IPS-NIHi7 (cell line): ENCODE measurements at regions not wholly inside any gene's neighbourhood (a gene's known extent, or its start where the extent isn't known, plus 50 kb on each side); places are given as distances from the start of the nearest gene placed in this dataset.
A peak's percentile ranks its signal among the peaks of the same experiment; 100 is the strongest.
"Not testable (repeated sequence)": the region's sequence is repeated elsewhere in the genome, so short reads cannot be mapped to it uniquely, and the experiment has no call there.

Source experiments
- DNase-seq: peaks from one replicate; pipeline ENCODE4 v3.0.0; 2012; ENCODE audit warnings: mixed read lengths; ENCODE audit errors: extremely low spot score

DNA sequence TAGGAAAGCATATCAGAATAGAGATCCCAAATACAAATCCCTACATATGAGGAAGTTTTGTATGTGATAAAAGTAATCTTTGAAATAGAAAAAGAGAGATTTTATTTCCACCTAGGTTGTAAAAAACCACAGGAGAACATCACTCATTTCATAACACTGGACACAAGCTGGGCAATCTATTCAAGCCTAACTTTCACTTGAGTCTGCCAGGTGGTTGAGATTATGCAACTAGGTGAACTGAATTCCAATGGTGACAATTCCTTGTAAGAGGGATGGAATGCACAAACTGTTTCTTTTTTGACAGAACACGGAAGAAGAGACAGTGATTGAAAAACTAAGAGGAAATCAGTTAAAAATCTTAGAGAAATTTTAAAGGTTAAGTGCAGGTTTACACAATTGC is 619.6 kb upstream of the TMEFF2 start:
- no peak for DNase-seq

DNA sequence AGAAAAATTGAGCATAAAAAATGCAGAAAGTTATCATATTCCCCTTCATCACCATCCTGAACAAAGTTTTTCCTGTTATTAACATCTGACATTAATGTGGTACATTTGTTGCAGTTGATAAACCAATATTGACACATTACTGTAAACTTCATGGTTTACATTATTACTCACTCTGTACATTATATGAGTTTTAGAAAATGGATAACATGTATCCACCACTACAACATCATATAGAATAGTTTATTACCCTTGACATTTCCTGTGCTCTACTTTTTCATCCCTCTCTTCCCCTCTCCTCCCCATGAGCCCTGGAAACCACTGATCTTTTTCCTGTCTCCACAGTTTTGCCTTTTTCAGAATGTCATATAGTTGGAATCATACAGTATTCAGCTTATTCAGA is 618.6 kb upstream of the TMEFF2 start:
- DNase-seq = no peak

DNA sequence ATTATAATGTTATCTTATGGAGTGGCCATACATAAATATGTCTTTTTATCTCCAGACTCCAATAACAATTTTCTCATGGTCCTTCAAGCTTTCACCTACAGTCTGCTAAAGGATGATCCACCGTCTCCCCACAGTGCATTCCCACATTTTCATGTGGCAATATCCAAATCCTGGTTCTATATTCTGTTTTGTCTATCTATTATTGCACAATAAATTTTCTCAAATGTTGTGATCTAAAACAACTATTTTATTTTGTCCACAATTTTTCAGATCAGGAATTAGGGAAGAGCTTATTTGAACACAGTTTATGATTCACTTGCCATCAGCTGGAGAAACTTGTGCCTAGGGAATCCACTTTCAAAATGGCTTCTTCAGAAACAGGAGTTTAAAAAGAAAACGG is 614.4 kb upstream of the TMEFF2 start:
- DNase-seq = no peak

DNA sequence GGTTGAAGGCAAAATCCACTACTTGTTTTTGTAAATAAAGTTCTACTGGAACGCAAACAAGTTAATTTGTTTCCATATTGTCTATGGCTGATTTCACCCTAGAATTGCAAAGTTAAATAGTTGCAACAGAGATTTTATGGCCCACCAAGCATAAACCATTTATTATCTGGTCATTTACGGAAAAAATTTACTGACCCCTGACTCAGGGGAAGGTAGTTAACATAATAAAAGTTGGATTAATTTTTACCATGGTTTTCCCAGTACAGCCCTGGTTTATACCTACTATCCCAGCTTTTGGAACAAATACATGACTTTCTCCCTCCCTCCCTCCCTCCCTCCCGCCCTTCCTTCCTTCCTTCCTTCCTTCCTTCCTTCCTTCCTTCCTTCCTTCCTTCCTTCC is 588.9 kb upstream of the TMEFF2 start:
- DNase-seq = no peak

DNA sequence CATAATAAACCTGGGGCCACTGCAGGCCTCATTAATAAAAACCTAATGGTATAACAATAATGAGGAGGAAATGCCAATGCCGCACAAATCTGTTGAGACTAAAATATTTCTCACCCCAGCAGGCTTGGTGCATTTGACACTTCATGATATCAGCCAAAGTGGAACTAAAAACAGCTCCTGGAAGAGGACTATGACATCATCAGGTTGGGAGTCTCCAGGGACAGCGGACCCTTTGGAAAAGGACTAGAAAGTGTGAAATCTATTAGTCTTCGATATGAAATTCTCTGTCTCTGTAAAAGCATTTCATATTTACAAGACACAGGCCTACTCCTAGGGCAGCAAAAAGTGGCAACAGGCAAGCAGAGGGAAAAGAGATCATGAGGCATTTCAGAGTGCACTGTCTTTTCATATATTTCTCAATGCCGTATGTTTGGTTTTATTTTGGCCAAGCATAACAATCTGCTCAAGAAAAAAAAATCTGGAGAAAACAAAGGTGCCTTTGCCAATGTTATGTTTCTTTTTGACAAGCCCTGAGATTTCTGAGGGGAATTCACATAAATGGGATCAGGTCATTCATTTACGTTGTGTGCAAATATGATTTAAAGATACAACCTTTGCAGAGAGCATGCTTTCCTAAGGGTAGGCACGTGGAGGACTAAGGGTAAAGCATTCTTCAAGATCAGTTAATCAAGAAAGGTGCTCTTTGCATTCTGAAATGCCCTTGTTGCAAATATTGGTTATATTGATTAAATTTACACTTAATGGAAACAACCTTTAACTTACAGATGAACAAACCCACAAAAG is 580.9 kb upstream of the TMEFF2 start:
- no peak for DNase-seq

DNA sequence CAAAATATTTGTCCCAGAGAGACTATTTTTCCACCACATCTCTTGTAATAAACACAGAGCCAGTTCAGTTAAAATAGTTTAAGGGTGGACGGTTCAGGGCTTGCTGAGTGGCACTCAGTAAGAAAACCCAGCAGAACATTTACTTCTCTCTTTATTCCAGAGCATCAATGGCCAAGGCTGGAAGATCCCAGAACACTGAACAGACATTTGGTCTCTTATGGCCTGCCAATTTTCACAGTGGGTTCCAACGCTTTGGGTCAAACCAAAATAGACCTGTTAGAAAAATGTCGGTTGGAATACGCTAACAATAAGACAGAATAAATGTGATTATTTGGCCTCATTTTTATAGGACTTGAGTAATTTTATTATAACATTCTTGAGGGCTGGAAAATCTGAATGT is 580.3 kb upstream of the TMEFF2 start:
- no peak for DNase-seq

DNA sequence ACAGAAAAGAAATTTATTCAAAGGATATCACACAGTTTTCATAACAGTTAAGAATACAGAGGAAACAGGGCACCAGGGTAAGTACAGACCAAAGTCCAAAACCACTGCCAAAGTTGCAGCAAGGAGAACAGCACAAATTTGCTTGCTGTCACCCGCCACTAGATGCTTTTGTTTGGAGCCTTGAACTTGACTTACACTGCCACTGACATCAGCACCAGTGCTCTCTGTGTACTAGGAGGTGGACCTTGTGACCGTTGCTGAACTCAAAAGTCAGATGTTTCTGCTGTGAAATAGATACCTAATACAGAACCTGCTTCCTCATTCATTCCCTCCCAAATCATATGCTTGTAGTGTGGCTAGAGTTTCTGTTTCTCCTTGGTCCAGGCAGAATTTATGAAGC is 578.3 kb upstream of the TMEFF2 start:
- DNase-seq = no peak

DNA sequence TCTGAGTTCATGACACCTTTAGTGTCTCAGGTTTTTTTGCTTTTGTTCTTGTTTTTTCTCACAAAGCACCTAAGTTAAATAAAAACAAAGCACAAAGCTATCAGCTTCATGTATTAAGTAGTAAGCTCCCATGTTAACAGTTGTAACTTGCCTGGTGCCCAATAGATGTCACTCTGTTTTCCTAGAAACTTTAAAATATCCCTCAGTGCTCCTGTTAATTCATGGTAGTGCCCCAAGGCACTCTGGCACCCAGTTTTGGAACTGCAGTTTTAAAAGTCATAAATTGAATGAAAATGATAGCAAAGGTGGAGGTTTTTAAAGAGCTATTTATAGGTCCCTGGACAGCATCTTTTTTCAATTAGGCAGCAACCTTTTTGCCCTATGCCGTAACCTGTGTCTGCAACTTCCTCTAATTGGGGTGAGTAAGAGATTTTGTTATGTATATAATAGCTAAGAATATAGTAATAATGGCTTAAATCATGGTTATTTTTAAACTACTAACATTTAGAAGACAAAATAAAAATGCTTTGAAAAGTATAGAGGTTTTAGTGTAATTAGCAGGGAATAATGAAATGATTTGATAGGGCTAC is 555.0 kb upstream of the TMEFF2 start:
- peak; percentile 26 for DNase-seq

DNA sequence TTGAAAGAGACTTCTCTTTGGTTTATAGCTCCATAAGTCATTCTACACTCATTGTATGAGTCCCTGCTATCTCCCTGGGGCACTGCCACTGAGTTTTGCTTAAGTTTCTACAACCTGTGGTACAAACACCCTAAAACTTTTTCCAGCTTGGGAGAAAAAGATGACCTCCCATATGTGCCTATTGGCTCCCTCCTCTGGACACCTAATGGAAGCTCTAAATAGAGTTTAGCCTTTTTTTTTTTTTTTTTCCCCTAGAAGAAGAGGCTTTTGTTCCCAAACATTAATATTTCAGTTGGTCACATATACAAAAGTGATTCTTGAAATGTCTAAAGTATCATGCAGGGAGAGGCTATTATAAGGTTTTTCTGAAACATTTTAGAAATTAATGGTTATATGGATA is 547.2 kb upstream of the TMEFF2 start:
- peak; percentile 26 for DNase-seq

DNA sequence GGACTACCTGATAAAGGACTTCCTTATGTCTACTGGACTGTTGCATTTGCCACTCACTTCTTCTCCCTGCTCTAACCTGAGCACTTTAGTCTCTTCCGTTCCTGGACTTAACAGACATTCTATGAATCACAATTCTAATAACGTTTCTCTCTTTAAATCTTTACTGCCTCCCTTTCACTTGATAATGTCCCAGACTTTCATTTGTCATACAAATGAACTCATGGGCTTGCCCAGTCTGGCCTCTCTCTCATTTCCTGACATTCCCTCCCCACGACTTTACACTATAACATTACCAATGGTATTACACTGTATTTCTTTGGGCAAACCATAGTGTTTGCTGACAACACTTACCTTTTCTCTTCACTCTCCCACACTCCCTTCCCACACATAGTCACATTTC is 540.7 kb upstream of the TMEFF2 start:
- DNase-seq = no peak

DNA sequence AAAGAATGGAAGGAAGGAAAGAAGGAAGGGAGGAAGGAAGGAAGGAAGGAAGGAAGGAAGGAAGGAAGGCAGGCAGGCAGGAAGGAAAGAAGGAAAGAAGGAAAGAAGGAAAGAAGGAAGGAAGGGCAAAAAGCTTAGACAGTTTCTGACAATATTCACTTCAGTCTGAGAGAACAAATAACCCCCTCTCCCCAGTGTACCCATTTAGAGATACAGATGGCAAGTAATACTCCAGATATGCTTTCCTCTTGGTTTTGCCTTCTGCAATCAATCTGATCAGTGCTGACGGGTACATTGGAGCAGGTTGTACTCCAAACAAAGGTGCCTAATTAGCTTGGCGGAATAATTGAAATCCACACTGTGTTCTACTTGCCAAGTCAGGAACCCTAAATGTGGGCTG is 534.6 kb upstream of the TMEFF2 start:
- no peak for DNase-seq

DNA sequence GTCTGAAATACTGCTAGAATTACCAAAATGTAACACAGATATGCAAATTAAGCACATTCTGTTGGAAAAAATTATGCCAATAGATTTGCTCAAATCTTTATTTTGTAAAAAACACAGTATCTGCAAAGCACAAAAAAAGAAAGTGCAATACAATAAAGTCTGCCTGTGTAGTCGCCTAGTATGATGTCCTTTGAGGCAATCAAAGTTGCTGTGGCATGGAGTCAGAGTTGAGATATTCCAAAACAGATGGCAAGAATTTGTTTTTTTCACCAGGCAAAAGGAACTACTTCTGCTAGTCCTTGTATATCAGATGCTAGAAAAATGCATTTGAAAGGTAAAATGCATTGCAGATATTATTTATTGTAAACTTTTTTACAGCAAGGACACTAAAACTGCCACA is 531.3 kb upstream of the TMEFF2 start:
- no peak for DNase-seq

DNA sequence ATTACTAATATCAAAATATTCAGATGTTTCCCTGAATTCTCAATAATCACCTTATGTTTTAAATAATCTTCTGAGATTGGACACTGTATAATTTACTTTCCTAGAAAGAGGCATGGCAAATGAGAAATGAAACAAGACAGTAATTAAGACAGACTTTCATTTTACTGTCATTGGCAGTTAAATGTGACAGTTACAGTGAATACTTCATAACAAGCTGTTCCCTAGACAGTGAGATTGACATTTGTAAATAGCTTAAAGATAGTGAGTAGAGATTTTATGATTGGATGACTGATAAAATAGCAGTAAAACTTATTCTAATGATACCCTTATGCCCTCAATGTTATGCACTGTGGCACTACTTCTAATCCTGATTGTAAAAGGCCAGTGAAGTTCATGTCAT is 524.9 kb upstream of the TMEFF2 start:
- no peak for DNase-seq

DNA sequence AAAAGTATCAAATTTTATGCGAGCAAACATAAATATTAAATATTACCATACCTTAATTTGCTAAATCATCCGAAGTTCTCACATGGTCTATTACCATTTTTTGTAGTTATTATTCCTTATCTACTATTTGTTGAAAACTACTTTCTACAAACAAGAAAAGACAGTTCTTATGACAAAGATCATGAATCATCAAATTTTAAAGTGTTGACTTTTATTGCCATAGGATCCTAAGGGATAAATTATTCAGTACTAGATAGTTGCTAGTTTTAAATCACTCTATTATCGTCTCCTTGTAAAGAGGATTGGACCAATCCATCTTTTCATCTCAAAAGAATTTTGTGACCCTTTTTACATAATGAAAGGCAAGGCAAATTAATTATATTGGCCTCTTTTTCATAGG is 523.6 kb upstream of the TMEFF2 start:
- DNase-seq = no peak

DNA sequence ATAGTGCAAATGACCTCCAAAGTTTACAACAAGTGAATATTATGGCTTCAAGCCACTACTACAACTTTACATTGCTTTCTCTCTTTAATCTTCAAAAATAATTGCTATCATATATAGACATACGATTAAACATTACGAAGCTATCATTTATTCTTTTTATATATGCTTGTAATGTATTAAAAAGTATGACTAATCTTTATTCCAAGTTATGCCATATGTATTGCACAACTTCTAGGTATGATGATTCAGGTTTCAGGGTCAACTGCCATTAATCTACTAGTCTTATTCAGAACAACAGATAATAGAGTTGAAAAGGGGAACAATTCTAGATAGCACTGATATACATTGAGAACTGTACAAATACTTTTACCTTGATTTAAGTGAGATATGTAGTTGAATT is 506.2 kb upstream of the TMEFF2 start:
- no peak for DNase-seq

DNA sequence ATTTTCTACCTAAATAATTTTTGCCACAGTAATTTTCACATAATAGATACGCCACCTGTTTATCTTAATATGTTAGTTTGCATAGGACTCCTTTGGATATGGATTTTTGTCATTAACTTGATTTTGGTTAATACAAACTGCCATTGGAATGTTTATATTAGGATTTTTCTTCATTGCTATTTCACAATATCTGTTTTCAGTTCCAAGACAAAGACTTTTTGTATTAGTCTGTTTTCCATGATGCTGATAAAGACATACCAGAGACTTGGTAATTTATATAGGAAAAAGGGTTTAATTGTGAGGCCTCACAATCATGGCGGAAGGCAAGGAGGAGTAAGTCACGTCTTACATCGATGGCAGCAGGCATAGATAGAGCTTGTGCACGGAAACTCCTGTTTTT is 503.1 kb upstream of the TMEFF2 start:
- DNase-seq = no peak

DNA sequence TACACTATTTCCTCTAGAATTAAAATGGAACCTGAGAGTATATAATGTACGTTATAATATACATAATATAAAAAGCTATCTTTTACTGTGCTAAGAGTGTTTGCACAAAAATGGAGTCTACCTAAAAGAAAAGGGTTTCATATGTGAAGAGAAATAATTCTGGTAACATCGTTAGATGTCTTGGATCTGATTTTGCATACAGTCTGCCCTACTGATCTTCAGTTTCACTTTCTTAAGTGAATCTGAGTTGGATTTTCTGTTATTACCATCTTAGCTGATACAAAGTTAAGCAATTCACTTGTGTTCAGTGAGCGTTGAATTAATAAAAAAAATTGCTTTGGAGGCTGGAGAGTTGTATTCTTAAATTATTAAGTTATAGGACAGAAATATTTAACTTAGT is 502.1 kb upstream of the TMEFF2 start:
- no peak for DNase-seq

DNA sequence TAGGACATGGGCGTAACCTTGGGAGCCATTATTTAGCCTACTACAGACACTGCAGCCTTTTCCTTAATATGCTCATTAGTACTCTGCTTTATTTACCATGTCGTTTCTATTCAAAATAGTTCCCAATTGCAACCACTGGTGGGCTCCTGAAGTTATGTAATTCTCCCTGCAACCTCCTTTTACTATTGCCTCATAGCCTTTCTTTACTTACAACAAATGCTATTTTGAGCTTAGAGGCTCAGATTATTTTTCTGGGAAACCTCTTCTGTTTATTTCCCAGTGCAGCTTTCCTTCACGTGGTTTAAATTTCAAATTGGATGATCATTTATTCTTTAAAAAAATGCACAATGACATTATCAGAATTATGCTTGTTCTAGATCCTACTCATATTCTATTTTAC is 492.3 kb upstream of the TMEFF2 start:
- no peak for DNase-seq

DNA sequence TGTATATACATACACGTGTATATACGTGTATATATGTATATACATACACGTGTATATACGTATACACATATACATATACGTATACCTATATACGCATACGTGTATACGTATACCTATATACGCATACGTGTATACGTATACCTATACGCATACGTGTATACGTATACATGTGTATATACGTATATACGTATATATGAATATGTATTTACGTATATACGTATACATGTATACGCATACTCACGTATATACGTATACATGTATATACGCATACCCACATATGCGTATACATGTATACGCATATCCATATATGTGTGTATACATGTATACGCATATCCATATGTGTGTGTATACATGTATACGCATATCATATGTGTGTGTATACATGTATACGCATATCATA is 487.8 kb upstream of the TMEFF2 start:
- DNase-seq = not testable (repeated sequence)

DNA sequence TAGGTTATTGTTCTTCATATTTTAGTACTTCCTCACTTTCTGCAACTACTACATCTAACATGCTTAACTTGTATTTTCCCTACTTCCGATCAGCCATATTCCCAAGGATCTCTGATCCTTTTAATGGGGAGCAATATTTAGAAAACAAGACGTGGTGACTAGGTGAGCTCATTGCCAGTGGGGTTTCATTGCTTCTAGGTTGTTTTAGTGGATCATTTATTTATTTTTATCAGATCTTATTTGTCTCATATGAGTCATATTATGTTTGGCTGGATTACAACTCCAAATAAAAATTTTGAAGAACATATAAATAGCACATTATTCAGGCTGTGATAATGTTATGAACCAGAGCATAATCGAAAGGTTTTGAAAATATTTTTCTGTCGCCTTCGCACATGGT is 480.9 kb upstream of the TMEFF2 start:
- no peak for DNase-seq

DNA sequence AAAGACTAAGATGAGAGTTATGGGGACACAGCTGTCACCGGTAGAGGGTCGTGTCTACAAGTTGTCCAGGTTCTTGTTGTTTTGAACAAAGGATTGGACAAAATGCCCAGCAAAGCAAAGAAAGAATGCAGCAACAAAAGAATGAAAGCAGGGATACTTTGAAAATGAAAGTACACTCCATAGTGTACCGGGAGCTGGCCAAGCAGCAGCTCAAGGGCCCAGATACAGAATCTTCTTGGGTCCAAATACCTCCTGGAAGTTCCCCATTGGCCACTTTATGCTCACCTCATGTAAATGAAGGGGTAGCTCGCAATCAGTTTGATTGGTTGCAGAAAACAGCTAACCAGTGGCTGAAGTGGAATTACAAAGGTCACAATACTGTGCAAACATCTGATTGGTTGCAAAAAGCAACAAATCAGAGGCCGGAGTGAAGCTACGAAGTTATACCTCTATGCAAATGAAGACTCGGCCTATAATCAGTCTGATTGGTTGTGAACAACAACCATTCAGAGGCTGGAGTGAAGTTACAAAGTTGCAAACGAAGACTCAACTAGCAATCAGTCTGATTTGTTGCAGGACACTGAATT is 474.9 kb upstream of the TMEFF2 start:
- no peak for DNase-seq

DNA sequence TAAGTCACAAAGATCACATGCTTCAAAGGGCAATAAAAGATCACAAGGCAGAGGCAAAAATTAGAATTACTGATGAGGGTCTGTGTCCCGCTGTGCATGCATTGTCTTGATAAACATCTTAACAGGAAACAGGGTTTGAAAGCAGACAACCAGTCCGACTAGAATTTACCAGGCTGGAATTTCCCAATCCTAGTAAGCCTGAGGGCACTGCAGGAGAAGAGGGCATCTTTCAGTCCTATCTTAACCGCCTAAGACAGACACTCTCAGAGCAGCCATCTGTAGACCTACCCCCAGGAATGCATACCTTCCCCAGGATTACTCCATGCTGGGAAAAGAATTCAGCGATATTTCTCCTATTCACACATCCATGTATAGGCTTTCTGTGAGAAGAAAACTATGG is 465.8 kb upstream of the TMEFF2 start:
- not testable (repeated sequence) for DNase-seq

DNA sequence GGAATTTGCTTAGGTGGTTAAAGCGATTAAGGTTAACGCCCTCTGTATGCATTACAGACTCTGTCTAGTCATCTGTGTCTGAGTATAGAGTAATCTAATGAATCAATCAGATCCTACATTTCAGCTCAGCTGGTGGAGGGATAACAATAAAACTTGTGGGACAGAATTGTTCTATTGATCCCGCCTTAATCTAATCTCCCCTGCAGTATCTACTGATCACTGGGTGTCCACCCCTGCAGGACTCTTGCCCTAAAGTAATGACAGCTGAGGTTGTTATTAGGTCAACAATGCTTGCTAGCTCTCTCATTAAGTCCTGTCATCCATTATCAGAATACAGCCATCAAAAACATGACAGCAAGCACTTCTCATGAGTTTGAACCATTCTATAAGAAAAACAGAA is 462.6 kb upstream of the TMEFF2 start:
- DNase-seq = no peak
